GM12891 (cell line): ENCODE measurements at regions not wholly inside any gene's neighbourhood (a gene's known extent, or its start where the extent isn't known, plus 50 kb on each side); places are given as distances from the start of the nearest gene placed in this dataset.

ENCODE experiments used
- PAX5 ChIP-seq: IDR thresholded peaks from 2 replicates; pipeline ENCODE4 v1.6.1; 2011; ENCODE audit warnings: low read length, moderate library complexity, mild to moderate bottlenecking; ENCODE audit not compliant: insufficient read depth, severe bottlenecking
- POLR2A ChIP-seq: IDR thresholded peaks from 2 replicates; pipeline ENCODE4 v1.6.1; 2011; ENCODE audit warnings: low read depth, low read length, control low read depth
- POLR2AphosphoS5 ChIP-seq: IDR thresholded peaks from 2 replicates; pipeline ENCODE4 v1.6.1; 2011; ENCODE audit warnings: low read depth, low read length, control low read depth
- POU2F2 ChIP-seq: IDR thresholded peaks from 2 replicates; pipeline ENCODE4 v1.6.1; 2011; ENCODE audit warnings: low read depth, mild to moderate bottlenecking, control low read depth, low read length, moderate library complexity
- SPI1 ChIP-seq: IDR thresholded peaks from 2 replicates; pipeline ENCODE4 v1.6.1; 2011; ENCODE audit warnings: low read depth, low read length, control low read depth
- TAF1 ChIP-seq: IDR thresholded peaks from 2 replicates; pipeline ENCODE4 v1.6.1; 2011; ENCODE audit warnings: low read depth, low read length, control low read depth

- TF ChIP-seq TAF1 (no peak), POLR2AphosphoS5 (no peak), POLR2A (no peak), PAX5 (no peak), SPI1 (no peak), POU2F2 (no peak)
Measured at GRCh38 chr14:29463727-29464395, 463.8 kb downstream of the PRKD1 start.
